ENCODE measurements at regions not wholly inside any gene's neighbourhood (a gene's known extent, or its start where the extent isn't known, plus 50 kb on each side); places are given as distances from the start of the nearest gene placed in this dataset.

GRCh38 chr20:22791396-22791795 lies 207.0 kb upstream of the FOXA2 start:
- no peak for DNase-seq (ENCODE audit: low spot score)

GRCh38 chr20:22791877-22792525 lies 207.6 kb upstream of the FOXA2 start:
- DNase-seq (ENCODE audit: low spot score): no peak

GRCh38 chr20:22794200-22794599 lies 209.8 kb upstream of the FOXA2 start:
- DNase-seq (ENCODE audit: low spot score): no peak

DNA sequence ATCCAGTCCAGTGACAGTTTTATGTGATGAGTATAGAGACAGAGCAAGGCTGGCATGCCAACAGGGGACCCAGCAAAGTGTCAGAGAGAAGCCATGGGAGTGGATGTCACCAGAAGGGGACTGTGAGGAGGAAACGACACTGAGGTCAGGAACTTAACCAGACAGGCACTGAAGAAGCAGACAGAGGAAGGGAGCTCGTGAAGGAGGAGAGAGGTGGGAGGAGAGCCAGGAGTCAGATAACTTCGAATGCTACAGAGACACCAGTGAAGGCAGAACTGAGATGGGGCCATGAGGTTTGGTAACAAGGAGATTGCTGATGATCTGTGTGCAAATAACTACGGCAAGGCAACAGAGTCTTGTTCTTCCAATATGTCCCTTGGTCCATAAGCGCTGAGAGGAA lies 211.1 kb upstream of the FOXA2 start:
- DNase-seq (ENCODE audit: low spot score): no peak

GRCh38 chr20:22795871-22796270 lies 211.5 kb upstream of the FOXA2 start:
- DNase-seq (ENCODE audit: low spot score): peak; percentile 81

GRCh38 chr20:22796469-22797077 lies 212.2 kb upstream of the FOXA2 start:
- no peak for DNase-seq (ENCODE audit: low spot score)

DNA sequence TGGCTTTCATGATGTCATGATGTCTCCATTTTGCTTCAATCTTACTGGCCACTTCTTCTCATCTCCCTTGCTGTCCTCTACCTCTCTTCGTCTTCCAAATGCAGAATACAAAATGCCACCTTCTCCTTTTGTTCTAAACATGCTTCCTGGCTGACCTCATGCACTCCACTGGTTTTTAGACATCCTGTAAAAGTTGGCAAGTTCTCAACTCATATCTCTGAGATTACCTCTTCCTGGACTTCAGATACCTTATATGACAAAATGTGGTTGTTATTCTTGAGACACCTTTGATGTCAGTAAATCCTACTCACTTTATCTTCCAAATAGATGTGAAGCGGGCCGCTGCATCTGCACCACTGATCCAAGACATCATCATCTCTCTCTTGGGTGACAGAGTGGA lies 212.7 kb upstream of the FOXA2 start:
- peak; percentile 55 for DNase-seq (ENCODE audit: low spot score)

DNA sequence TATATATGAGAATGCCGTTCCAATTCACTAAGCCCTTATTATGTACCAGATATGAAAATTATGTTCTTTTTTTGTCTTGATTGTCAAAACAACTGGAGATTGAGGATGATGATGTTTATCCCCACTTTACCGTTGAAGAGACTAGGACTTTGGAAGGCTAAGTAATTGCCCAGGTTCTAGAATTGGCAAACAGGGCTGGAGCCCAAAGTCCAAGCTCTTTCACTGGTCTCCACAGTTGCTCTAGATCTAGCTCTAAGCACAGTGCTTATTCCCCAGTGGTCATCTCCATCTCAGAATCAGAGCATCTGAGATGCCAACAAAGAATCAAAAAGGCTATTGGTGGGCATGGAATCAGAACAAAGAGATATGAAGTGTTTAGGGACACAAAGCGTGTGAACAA lies 215.3 kb upstream of the FOXA2 start:
- no peak for DNase-seq (ENCODE audit: low spot score)

DNA sequence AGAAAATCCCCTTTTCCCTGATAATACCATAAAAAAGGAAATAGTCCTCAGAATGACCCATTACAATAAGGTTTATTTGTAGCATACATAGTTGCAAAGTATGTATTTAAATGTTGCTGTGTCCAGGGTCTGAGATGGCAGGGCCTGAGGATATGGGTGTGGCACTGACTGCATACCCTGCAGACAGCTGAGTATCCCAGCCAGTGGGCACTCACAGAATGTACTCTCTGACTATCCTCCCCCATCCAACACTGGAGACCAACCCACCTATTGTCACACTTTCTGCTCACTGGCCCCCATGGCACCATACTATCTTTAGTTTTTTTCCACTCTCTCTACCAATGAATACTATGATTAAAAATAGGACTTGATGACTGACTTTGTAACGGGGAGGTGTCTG lies 215.8 kb upstream of the FOXA2 start:
- no peak for DNase-seq (ENCODE audit: low spot score)

DNA sequence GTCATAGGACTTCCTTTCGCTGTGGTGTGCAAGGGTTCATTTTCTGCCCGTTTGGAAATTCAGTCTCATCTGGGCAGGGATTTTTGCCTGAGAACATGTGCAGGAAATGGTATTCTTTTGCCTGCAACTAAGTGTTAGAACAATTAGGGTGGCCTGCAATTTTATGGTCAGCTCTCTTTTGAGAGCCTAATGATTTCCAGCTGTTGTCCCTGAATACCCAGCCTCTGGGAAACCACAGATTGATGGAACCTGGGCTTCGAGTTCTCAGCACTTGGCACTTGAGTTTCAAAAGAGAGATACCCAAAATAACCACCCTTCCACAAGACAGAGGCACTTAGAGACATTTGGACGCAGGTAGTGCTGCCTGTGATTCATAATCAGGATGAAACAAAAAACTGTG lies 217.2 kb upstream of the FOXA2 start:
- DNase-seq (ENCODE audit: low spot score): no peak

GRCh38 chr20:22802296-22802695 lies 217.9 kb upstream of the FOXA2 start:
- no peak for DNase-seq (ENCODE audit: low spot score)

DNA sequence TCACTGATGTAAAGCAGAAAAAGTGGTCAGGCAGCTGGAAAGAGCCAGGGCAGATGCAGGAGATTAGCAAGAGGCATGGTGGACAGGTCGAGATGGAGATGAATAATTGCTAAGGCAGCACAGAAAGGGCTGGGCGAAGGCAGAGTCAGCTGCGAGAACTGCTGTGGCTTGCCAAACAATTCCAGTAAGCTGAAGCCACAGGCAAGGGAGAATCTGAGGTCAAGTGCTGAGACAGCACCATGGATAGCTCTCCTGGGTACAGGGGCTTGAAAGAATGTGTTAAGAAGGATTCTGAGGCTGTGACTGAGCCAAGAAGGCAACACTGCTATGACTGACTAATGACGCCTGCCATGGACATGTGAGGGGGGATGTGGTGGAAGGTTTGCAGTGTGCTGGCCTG lies 220.8 kb upstream of the FOXA2 start:
- peak; percentile 36 for DNase-seq (ENCODE audit: low spot score)

DNA sequence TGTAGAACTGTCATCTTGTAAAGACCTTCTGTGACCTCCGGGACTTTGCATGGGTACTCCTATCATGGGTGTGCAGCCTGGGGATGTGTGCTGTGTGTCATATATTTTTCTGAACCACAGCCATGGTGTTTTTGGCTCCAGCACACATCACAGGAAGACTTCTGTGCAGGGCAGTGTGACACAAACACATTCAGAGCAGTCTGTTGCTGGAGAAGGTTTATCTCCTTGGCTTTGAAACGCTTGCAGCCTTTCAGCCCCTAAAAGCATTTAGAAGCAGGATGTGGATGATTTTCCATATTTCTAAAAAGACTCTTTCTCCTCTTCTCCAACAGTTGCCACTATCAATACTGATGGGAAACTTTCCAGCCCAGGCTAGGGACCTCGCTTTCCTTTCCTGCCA lies 221.6 kb upstream of the FOXA2 start:
- no peak for DNase-seq (ENCODE audit: low spot score)

DNA sequence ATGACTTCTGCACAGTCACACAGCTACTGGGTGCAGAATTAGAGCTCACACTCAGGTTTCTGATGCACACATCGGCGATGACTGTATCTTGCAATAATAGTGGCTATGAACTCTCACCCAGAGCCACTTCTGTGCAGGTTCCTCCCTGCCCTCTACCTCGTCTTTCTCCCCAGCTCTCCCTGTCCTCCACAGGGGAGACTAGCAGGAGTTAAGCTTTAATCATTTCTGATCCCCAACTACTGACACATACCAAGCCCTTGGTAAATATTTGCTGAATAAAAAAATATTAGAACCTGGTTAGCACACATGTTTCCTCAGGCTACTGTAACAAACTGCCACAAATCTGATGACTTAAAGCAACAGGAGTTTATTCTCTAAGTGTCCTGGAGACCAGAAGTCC lies 222.7 kb upstream of the FOXA2 start:
- no peak for DNase-seq (ENCODE audit: low spot score)

DNA sequence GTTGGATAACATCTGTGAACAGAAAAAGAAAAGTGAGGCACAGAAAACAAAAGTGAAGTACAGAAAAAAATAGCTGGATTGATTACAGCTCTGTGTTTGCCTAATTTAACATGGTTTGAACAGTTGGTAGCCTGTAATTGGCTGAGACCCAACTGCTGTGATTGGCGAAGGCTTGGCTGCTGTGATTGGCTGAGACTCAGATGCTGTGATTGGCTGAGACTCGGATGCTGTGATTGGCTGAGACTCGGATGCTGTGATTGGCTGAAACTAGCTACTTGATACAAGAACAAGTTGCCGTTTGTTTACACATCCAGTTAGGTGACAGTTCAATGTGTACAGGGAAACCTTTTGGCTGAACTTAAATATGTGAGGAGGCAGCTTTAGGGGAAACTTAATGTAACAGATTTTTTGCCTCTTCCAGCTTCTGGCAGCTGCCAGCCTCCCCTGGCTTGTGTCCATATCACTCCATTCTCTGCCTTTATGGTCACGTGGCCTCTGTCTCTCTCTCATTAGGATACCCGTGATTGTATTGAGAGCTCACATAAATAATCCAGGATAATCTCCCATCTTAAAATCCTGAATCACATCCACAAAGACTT lies 223.4 kb upstream of the FOXA2 start:
- no peak for DNase-seq (ENCODE audit: low spot score)

DNA sequence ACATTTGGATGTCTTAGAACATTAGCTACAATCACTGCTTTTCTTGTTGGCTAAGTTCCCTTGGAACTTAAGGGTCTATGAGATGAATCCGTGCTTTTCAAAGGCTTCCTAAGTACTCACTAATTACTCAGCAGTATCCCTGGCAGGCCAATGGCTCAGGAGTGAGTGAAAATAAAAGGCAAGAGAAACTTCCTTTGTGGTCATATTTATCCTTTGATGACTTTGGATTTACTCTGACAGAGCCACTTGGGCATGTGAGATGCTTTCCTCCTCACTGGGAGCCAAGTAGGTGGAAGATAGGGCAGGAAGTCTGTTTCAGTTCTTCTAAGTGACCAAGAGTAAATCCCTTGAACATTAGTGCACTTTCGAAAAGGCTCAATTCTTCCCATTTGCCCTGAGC lies 224.3 kb upstream of the FOXA2 start:
- DNase-seq (ENCODE audit: low spot score): peak; percentile 52

DNA sequence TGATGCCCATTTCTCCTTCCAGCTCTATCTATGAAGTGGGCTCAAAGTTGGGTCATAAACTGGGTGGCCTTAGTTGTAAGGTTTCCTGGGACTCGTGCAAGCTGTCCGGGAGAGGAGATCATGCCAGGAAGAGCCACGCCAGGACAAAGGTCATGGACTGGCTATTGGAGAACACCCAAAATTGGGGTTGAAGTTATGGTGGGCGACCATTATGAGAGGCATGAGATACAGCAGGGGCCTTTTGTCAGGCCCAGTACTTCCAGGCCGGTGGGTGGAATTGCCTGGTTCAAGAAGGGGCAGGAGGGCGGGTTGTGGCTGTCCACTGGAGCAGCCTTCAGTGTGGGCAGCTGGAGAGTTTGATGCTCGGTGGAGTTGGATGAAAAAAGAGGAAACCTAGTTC lies 225.1 kb upstream of the SSTR4 start:
- no peak for DNase-seq (ENCODE audit: low spot score)

- no peak for DNase-seq (ENCODE audit: low spot score)
Observed at GRCh38 chr20:22810626-22811569, 224.2 kb upstream of the SSTR4 start.

DNA sequence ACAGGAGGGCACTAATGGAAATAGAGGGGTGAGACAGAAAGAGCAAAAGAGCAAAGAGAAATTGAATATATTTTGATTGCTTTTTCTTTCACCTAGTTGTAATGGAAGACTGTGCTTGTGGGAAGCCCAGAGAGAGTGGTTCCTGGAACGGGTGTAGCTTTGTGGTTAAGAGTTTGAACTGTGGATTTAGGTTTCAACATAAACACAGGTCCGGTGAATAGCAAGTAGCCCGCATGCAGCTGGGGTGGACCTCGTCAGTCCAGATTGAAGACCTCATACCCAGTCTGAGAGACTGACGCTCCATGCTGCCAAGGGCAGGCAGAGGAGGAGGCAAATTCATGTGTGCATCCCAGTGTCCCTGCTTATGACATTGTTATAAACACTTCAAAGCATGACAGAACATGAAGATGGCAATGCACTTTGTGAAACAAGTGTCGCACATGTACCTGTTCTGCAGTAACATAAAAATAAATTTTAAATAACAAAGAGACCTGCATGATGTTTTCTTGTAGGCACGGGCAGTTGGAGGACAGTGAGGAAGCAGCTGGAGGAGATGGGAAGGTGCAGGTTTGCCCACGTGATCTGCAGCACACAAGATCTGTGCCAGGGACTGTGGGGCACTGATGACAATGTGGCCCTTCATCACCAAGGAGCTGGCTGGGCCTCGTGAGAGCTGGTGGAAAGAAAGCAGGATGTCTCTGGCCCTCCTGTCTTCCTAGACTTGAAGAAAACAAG lies 220.5 kb upstream of the SSTR4 start:
- DNase-seq (ENCODE audit: low spot score): peak; percentile 27

DNA sequence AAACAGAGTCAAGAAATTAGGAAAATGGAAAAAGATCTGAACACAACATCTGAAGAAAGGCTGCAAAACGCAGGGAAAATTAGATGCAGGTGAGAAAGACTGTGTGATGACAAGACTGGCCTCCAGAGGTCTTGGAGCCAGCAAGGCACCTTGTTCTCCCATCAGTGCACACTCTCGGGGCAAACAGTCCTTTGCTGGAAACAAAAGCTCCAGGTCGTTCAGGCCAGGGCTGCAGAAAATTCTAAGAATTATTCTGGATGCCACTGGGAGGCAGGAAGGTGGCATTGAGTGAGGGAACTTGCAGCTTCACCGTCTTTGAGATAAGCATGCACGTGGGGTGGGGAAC lies 219.9 kb upstream of the SSTR4 start:
- no peak for DNase-seq (ENCODE audit: low spot score)

DNA sequence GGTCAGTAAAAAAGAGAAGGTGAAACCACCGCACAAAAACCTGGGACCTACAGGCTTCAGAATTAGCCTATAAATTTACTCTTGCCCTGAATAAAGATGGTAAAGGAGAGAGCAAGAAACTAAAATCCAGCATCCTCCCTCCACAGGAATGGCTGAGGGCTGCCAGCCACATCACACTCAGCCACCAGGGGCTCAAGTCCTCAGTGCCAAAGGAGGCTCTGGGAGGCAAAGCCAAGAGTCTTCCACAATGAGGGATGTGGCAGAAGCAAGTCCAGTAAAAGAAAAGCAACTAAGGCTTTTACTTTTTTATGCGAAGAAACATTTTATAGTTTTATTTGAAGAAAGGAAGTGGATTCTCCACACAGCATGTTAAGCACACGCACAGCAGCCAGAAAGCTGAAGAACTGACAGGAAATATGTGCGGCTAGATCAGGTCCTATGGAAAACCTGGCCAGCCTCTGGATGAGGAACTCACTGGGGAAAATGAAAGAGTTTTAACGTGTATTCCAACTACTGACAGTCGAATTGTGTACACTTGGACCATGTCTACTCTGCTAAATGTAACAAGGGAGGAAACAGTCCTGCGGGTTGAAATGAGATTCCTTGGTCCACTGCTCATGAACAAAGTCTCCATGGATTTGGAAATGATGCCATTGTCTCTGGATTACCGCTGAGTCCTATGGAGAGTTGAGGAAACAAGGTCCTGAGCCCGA lies 219.4 kb upstream of the SSTR4 start:
- no peak for DNase-seq (ENCODE audit: low spot score)

DNA sequence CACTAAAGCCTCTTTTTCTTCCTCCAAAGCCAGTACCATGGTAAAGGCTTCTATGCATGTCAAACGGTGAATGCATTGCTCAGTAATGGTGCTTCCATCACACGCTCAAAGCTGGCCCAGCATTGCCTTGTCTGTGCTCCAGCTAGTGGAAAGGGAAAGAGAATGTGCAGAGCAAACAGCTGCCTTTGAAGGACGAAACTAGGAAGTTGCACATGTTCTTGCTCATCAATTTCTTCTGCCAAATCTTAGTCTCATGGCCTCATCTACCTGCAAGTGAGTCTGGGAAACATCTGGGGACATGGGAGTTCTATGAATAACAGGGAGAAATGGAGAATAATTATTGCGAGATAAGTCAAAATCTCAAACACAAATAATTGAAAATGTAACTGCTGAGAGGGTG lies 216.5 kb upstream of the SSTR4 start:
- no peak for DNase-seq (ENCODE audit: low spot score)

Measured in SW480 (cell line).